Hepatocyte (in vitro differentiated cells): ENCODE measurements at regions not wholly inside any gene's neighbourhood (a gene's known extent, or its start where the extent isn't known, plus 50 kb on each side); places are given as distances from the start of the nearest gene placed in this dataset.

Source experiments
- DNase-seq: peaks from one replicate; pipeline ENCODE4 v3.0.0-alpha.2; 2016; ENCODE audit warnings: low spot score
- H2AFZ ChIP-seq: fragments of 200-600 bp; sonication (generic); 2 replicates; pipeline ENCODE4 v1.6.0; 2016; ENCODE audit warnings: antibody characterized with exemption, mild to moderate bottlenecking
- H3K27ac ChIP-seq: fragments of 200-600 bp; sonication (generic); 2 replicates; pipeline ENCODE4 v1.5.1; 2016; ENCODE audit warnings: mild to moderate bottlenecking
- H3K27me3 ChIP-seq: fragments of 200-600 bp; sonication (generic); 2 replicates; pipeline ENCODE4 v1.6.1; 2016
- H3K36me3 ChIP-seq: fragments of 200-600 bp; sonication (generic); replicated peaks from 2 replicates; pipeline ENCODE4 v1.5.1; 2016; ENCODE audit warnings: low read depth; ENCODE audit not compliant: insufficient read depth
- H3K4me1 ChIP-seq: fragments of 200-600 bp; sonication (generic); 2 replicates; pipeline ENCODE4 v1.5.1; 2016; ENCODE audit warnings: mild to moderate bottlenecking, moderate library complexity; ENCODE audit not compliant: insufficient read depth
- H3K4me2 ChIP-seq: fragments of 200-600 bp; sonication (generic); 2 replicates; pipeline ENCODE4 v1.6.0; 2016
- H3K4me3 ChIP-seq: fragments of 200-600 bp; sonication (generic); 2 replicates; pipeline ENCODE4 v1.5.1; 2016; ENCODE audit warnings: mild to moderate bottlenecking
- H3K79me2 ChIP-seq: fragments of 200-600 bp; sonication (generic); 2 replicates; pipeline ENCODE4 v1.6.0; 2017; ENCODE audit warnings: mild to moderate bottlenecking
- H3K9me2 ChIP-seq: fragments of 200-600 bp; sonication (generic); replicated peaks from 2 replicates; pipeline ENCODE4 v1.6.0; 2017; ENCODE audit warnings: mild to moderate bottlenecking; ENCODE audit not compliant: insufficient read depth
- H3K9me3 ChIP-seq: fragments of 200-600 bp; sonication (generic); 2 replicates; pipeline ENCODE4 v1.5.1; 2016; ENCODE audit warnings: low read depth, mild to moderate bottlenecking
- H4K20me1 ChIP-seq: fragments of 200-600 bp; sonication (generic); 2 replicates; pipeline ENCODE4 v1.6.0; 2016; ENCODE audit warnings: mild to moderate bottlenecking; ENCODE audit not compliant: insufficient read depth, poor library complexity, severe bottlenecking
- CTCF ChIP-seq: fragments of 200-600 bp; sonication (generic); IDR thresholded peaks from 2 replicates; pipeline ENCODE4 v1.5.1; 2016; ENCODE audit warnings: antibody characterized with exemption, mild to moderate bottlenecking; ENCODE audit not compliant: poor library complexity
- EZH2 ChIP-seq: fragments of 200-600 bp; sonication (generic); IDR thresholded peaks from 2 replicates; pipeline ENCODE4 v1.6.1; 2016; ENCODE audit warnings: antibody characterized with exemption, mild to moderate bottlenecking, borderline replicate concordance
- EZH2phosphoT487 ChIP-seq: fragments of 200-600 bp; sonication (generic); IDR thresholded peaks from one replicate; pipeline ENCODE4 v1.6.1; 2018; ENCODE audit warnings: antibody characterized with exemption, mild to moderate bottlenecking, low read depth, moderate library complexity; ENCODE audit not compliant: unreplicated experiment, severe bottlenecking
- WGBS: methylation state at CpG from one replicate; pipeline ENCODE4 v1.1.6; 2016; ENCODE audit warnings: low lambda C conversion rate; ENCODE audit errors: missing lambda C conversion rate; 5-methylcytosine and 5-hydroxymethylcytosine counted together

GRCh38 chr1:163820766-163821165, 499.0 kb downstream of the NUF2 start:
- 77% methylated on average over 1 of the region's 1 CpG for WGBS
- Histone ChIP-seq H3K4me2 (no peak overlapping the region), H3K27me3 (no peaks in the 10 kb centered on the region), H3K79me2 (no peaks in the 10 kb centered on the region), H3K9me2 (no peaks in the 10 kb centered on the region), H3K4me1 (no peaks in the 10 kb centered on the region), H4K20me1 (no peaks in the 10 kb centered on the region), H3K9me3 (no peaks in the 10 kb centered on the region), H3K4me3 (no peak overlapping the region), H2AFZ (no peak overlapping the region), H3K27ac (no peak overlapping the region), H3K36me3 (no peaks in the 10 kb centered on the region)
- no peak for DNase-seq
- TF ChIP-seq EZH2 (no peak), EZH2phosphoT487 (no peak), CTCF (peak; percentile 39)

- DNase-seq, result no peak
- no peak for TF ChIP-seq CTCF
- TF ChIP-seq EZH2phosphoT487, result no peak
- no peak for TF ChIP-seq EZH2
These were observed 499.9 kb downstream of the NUF2 start for GRCh38 chr1:163821679-163822078.

GRCh38 chr1:163823017-163823416, 501.3 kb downstream of the NUF2 start:
- no peaks in the 10 kb centered on the region for H3K4me1 ChIP-seq
- H4K20me1 ChIP-seq, result no peaks in the 10 kb centered on the region
- no peak overlapping the region for H3K4me3 ChIP-seq
- DNase-seq, result no peak
- H3K27ac ChIP-seq, result no peak overlapping the region
- H3K27me3 ChIP-seq, result no peaks in the 10 kb centered on the region
- no peaks in the 10 kb centered on the region for H3K9me3 ChIP-seq
- TF ChIP-seq EZH2phosphoT487 (no peak), EZH2 (no peak), CTCF (no peak)
- H3K79me2 ChIP-seq, result no peaks in the 10 kb centered on the region
- no peaks in the 10 kb centered on the region for H3K36me3 ChIP-seq
- H3K4me2 ChIP-seq, result no peak overlapping the region
- H3K9me2 ChIP-seq, result no peaks in the 10 kb centered on the region
- H2AFZ ChIP-seq, result no peak overlapping the region

More at GRCh38 chr1:163821679-163822078, 499.9 kb downstream of the NUF2 start:
- Histone ChIP-seq H3K27me3 (no peaks in the 10 kb centered on the region), H4K20me1 (no peaks in the 10 kb centered on the region), H3K36me3 (no peaks in the 10 kb centered on the region), H3K4me3 (no peak overlapping the region), H3K79me2 (no peaks in the 10 kb centered on the region), H3K9me2 (no peaks in the 10 kb centered on the region), H3K27ac (no peak overlapping the region), H3K4me2 (no peak overlapping the region), H2AFZ (no peak overlapping the region), H3K4me1 (no peaks in the 10 kb centered on the region), H3K9me3 (no peaks in the 10 kb centered on the region)

- H3K27ac ChIP-seq, result no peak overlapping the region
- H3K4me3 ChIP-seq, result no peak overlapping the region
- H3K4me2 ChIP-seq, result no peak overlapping the region
- no peaks in the 10 kb centered on the region for H3K36me3 ChIP-seq
- H2AFZ ChIP-seq, result no peak overlapping the region
- WGBS, result 77% methylated on average over 1 of the region's 1 CpG
- H3K79me2 ChIP-seq, result no peaks in the 10 kb centered on the region
- no peaks in the 10 kb centered on the region for H3K4me1 ChIP-seq
- no peaks in the 10 kb centered on the region for H3K27me3 ChIP-seq
- no peak for DNase-seq
- H4K20me1 ChIP-seq, result no peaks in the 10 kb centered on the region
- no peak for TF ChIP-seq CTCF
- TF ChIP-seq EZH2phosphoT487, result no peak
- no peak for TF ChIP-seq EZH2
- H3K9me3 ChIP-seq, result no peaks in the 10 kb centered on the region
- no peaks in the 10 kb centered on the region for H3K9me2 ChIP-seq
These were observed 502.3 kb downstream of the NUF2 start for GRCh38 chr1:163824006-163824405.
